Astrocyte (in vitro differentiated cells and primary cell): ENCODE measurements at regions not wholly inside any gene's neighbourhood (a gene's known extent, or its start where the extent isn't known, plus 50 kb on each side); places are given as distances from the start of the nearest gene placed in this dataset.

Source experiments
- EZH2 ChIP-seq: IDR thresholded peaks from 2 replicates; pipeline ENCODE4 v1.6.1; 2012; ENCODE audit warnings: mild to moderate bottlenecking, low read length, inconsistent platforms; ENCODE audit not compliant: insufficient read depth
- TF ChIP-seq, protein P1 (sequence below): IDR thresholded peaks from 2 replicates; pipeline ENCODE4 v1.5.1; 2011; ENCODE audit warnings: low read depth, mild to moderate bottlenecking, inconsistent platforms, low read length, moderate library complexity; ENCODE audit not compliant: insufficient read depth

DNA sequence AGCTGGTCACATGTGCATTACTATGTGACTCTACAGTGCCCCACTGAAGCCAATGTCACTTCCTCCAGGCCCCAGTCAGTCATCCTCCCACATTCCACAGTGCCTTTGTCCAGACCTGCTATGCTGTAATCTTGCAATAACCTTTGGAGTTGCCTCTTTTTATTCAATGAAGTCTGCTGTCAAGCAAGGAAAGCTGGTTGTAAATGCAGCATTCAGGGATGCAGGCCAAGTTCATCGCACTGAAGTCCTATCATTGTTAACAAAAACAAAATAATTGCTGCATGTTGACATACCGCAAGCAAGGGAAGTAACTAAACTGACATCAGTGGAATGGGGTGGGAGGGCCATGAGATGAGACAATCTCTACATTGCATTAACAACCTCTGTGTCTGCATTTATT lies 131.2 kb upstream of the CDYL start:
- TF ChIP-seq, protein P1, sequence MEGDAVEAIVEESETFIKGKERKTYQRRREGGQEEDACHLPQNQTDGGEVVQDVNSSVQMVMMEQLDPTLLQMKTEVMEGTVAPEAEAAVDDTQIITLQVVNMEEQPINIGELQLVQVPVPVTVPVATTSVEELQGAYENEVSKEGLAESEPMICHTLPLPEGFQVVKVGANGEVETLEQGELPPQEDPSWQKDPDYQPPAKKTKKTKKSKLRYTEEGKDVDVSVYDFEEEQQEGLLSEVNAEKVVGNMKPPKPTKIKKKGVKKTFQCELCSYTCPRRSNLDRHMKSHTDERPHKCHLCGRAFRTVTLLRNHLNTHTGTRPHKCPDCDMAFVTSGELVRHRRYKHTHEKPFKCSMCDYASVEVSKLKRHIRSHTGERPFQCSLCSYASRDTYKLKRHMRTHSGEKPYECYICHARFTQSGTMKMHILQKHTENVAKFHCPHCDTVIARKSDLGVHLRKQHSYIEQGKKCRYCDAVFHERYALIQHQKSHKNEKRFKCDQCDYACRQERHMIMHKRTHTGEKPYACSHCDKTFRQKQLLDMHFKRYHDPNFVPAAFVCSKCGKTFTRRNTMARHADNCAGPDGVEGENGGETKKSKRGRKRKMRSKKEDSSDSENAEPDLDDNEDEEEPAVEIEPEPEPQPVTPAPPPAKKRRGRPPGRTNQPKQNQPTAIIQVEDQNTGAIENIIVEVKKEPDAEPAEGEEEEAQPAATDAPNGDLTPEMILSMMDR: no peak
- no peak for TF ChIP-seq EZH2
